ENCODE measurements at regions not wholly inside any gene's neighbourhood (a gene's known extent, or its start where the extent isn't known, plus 50 kb on each side); places are given as distances from the start of the nearest gene placed in this dataset.

- TF ChIP-seq ETS1 (IDR thresholded peaks at IDR 0.05) (no peak), EZH2phosphoT487 (IDR thresholded peaks at IDR 0.05; ENCODE audit: unreplicated experiment) (no peak), ZNF114 (CRISPR knock-in tag; IDR thresholded peaks at IDR 0.05) (no peak), ZNF331 (CRISPR knock-in tag; IDR thresholded peaks at IDR 0.05; ENCODE audit: low read depth) (no peak), REST (IDR thresholded peaks at IDR 0.05; ENCODE audit: unreplicated experiment) (no peak)
These were observed 101.5 kb upstream of the CXXC4 start (continued) for GRCh38 chr4:104596189-104596588.

GRCh38 chr4:104615496-104615895, 120.8 kb upstream of the CXXC4 start:
- no peaks in the 10 kb centered on the region for H4K20me1 ChIP-seq (replicated peaks; ENCODE audit: insufficient read depth)
- no peak overlapping the region for H3K27ac ChIP-seq (ENCODE audit: low read depth)
- Mint-ChIP-seq H3K9me3 (peaks cover 9% of the 10 kb centered on the region; the same call in 2 of the 3 replicates), H3K4me3 (no peak overlapping the region), H3K27ac (peak overlapping the region; percentile 53; the same call in 1 of the 2 replicates), H3K27me3 (ENCODE audit: insufficient read depth, low read depth, poor library complexity) (peaks cover 2% of the 10 kb centered on the region), H3K4me1 (peaks cover 10% of the 10 kb centered on the region), H3K36me3 (ENCODE audit: low read depth) (peaks cover 5% of the 10 kb centered on the region; the same call in 1 of the 3 replicates)
- H2AFZ ChIP-seq, result peak overlapping the region; percentile 75; the same call in 1 of the 2 replicates
- no peak overlapping the region for H3K4me2 ChIP-seq
- H3K4me3 ChIP-seq, result no peak overlapping the region
- H3F3A ChIP-seq (replicated peaks; ENCODE audit: low read depth), result no peaks in the 10 kb centered on the region
- H3K4me1 ChIP-seq (ENCODE audit: insufficient read depth), result peaks cover 17% of the 10 kb centered on the region; the same call in 1 of the 2 replicates
- H3K27me3 ChIP-seq (ENCODE audit: insufficient read depth), result no peaks in the 10 kb centered on the region
- H3K9me2 ChIP-seq (ENCODE audit: insufficient read depth), result peaks cover 9% of the 10 kb centered on the region; the same call in 1 of the 2 replicates
- no peaks in the 10 kb centered on the region for H3K79me2 ChIP-seq (replicated peaks; ENCODE audit: insufficient read depth)
- ATAC-seq (no peak), DNase-seq (ENCODE audit: low spot score) (no peak)
- no peaks in the 10 kb centered on the region for H3K36me3 ChIP-seq (ENCODE audit: insufficient read depth)
- no peak for TF ChIP-seq REST (IDR thresholded peaks at IDR 0.05; ENCODE audit: unreplicated experiment)
- no peak for TF ChIP-seq NANOG (IDR thresholded peaks at IDR 0.05; ENCODE audit: borderline replicate concordance)
- TF ChIP-seq ETS1 (IDR thresholded peaks at IDR 0.05), result no peak
- TF ChIP-seq ZNF462 (CRISPR knock-in tag; IDR thresholded peaks at IDR 0.05), result no peak
- no peak for TF ChIP-seq ZNF331 (CRISPR knock-in tag; IDR thresholded peaks at IDR 0.05; ENCODE audit: low read depth)
